Smooth muscle cell (in vitro differentiated cells): ENCODE measurements at regions not wholly inside any gene's neighbourhood (a gene's known extent, or its start where the extent isn't known, plus 50 kb on each side); places are given as distances from the start of the nearest gene placed in this dataset.

Experiments
- DNase-seq: peaks from one replicate; lab custom pipeline; 2025; ENCODE audit not compliant: unreplicated experiment; lab: John Stamatoyannopoulos, UW
- H2AFZ ChIP-seq: fragments of 200-600 bp; sonication (generic); 2 replicates; pipeline ENCODE4 v1.6.0; 2016; ENCODE audit warnings: antibody characterized with exemption, low read depth, mild to moderate bottlenecking
- H3F3A ChIP-seq: fragments of 200-600 bp; sonication (generic); 2 replicates; pipeline ENCODE4 v1.6.0; 2017; ENCODE audit warnings: antibody characterized with exemption, low read depth
- H3K27ac ChIP-seq: fragments of 200-600 bp; sonication (generic); 2 replicates; pipeline ENCODE4 v1.5.1; 2016; ENCODE audit warnings: low read depth, mild to moderate bottlenecking
- H3K27me3 ChIP-seq: fragments of 200-600 bp; sonication (generic); 2 replicates; pipeline ENCODE4 v1.6.1; 2016; ENCODE audit warnings: low read depth, mild to moderate bottlenecking
- H3K36me3 ChIP-seq: fragments of 200-600 bp; sonication (generic); 2 replicates; pipeline ENCODE4 v1.5.1; 2016; ENCODE audit warnings: low read depth
- H3K4me1 ChIP-seq: fragments of 200-600 bp; sonication (generic); 2 replicates; pipeline ENCODE4 v1.5.1; 2016; ENCODE audit warnings: low read depth
- H3K4me2 ChIP-seq: fragments of 200-600 bp; sonication (generic); 2 replicates; pipeline ENCODE4 v1.6.0; 2016; ENCODE audit warnings: mild to moderate bottlenecking
- H3K4me3 ChIP-seq: fragments of 200-600 bp; sonication (generic); 2 replicates; pipeline ENCODE4 v1.5.1; 2016; ENCODE audit warnings: mild to moderate bottlenecking
- H3K79me2 ChIP-seq: fragments of 200-600 bp; sonication (generic); 2 replicates; pipeline ENCODE4 v1.6.0; 2016; ENCODE audit warnings: low read depth, mild to moderate bottlenecking
- H3K9ac ChIP-seq: fragments of 200-600 bp; sonication (generic); 2 replicates; pipeline ENCODE4 v1.6.0; 2016; ENCODE audit warnings: low read depth
- H3K9me3 ChIP-seq: fragments of 200-600 bp; sonication (generic); replicated peaks from 2 replicates; pipeline ENCODE4 v1.5.1; 2016; ENCODE audit warnings: low read depth
- H4K20me1 ChIP-seq: fragments of 200-600 bp; sonication (generic); 2 replicates; pipeline ENCODE4 v1.6.0; 2016; ENCODE audit warnings: low read depth
- WGBS: methylation state at CpG from one replicate; pipeline ENCODE4 v1.1.7; 2016; ENCODE audit warnings: low lambda C conversion rate; 5-methylcytosine and 5-hydroxymethylcytosine counted together
- TF ChIP-seq, protein P1 (sequence below): fragments of 200-600 bp; sonication (generic); IDR thresholded peaks from 2 replicates; pipeline ENCODE4 v1.5.1; 2017; ENCODE audit warnings: borderline replicate concordance, mild to moderate bottlenecking, antibody characterized with exemption; ENCODE audit not compliant: insufficient read depth, poor library complexity, severe bottlenecking

DNA sequence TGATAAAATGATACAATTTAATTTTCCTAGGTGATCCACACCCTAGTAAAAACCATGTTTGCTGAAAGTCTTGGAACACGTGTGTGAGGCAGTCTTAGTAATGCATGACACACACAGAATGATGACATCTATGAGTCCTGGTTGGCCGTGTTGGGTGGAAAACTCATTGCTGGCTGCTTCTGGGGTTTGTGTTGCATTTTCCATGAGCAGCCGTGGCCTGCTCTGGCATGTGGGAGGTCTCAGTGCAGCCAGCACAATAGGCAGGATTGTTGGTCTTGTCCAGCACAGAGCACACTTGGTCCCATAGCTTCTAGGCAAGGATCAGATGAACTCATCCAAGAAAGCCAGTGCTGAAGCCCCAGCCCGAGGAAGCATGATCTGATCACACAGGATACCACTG, 172.8 kb upstream of the UBE3A start:
- WGBS, result 56% methylated on average over 4 of the region's 4 CpGs
- Histone ChIP-seq H3K36me3 (no peaks in the 10 kb centered on the region), H3K4me1 (no peaks in the 10 kb centered on the region), H3K9ac (no peak overlapping the region), H3K27ac (no peak overlapping the region), H3K27me3 (no peaks in the 10 kb centered on the region), H3K4me2 (no peak overlapping the region), H3K79me2 (no peaks in the 10 kb centered on the region), H3K9me3 (no peaks in the 10 kb centered on the region), H3K4me3 (no peak overlapping the region), H4K20me1 (no peaks in the 10 kb centered on the region), H3F3A (no peaks in the 10 kb centered on the region), H2AFZ (no peak overlapping the region)
- no peak for DNase-seq
- TF ChIP-seq, protein P1, sequence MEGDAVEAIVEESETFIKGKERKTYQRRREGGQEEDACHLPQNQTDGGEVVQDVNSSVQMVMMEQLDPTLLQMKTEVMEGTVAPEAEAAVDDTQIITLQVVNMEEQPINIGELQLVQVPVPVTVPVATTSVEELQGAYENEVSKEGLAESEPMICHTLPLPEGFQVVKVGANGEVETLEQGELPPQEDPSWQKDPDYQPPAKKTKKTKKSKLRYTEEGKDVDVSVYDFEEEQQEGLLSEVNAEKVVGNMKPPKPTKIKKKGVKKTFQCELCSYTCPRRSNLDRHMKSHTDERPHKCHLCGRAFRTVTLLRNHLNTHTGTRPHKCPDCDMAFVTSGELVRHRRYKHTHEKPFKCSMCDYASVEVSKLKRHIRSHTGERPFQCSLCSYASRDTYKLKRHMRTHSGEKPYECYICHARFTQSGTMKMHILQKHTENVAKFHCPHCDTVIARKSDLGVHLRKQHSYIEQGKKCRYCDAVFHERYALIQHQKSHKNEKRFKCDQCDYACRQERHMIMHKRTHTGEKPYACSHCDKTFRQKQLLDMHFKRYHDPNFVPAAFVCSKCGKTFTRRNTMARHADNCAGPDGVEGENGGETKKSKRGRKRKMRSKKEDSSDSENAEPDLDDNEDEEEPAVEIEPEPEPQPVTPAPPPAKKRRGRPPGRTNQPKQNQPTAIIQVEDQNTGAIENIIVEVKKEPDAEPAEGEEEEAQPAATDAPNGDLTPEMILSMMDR, result no peak

DNA sequence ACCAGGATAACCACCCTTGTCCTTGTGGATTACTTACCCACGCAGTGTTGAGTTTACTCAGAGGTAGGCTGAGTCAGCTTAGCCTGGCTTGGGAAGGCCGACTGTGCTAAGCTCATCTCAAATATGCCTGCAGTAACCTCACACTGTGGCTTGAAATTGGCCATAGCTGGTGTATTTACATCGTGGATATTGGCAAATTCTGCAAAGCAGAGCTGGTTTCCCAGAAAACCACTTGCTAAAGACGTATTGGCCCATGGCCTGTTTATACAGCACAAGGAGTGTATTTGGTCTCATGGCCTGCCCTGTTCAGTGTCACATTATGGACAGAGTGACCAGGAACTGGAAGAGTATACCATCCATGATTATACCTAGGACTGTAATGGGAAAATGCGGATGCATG, 170.5 kb upstream of the UBE3A start:
- no peaks in the 10 kb centered on the region for H3K4me1 ChIP-seq
- no peaks in the 10 kb centered on the region for H3K36me3 ChIP-seq
- H2AFZ ChIP-seq, result no peak overlapping the region
- no peak overlapping the region for H3K4me2 ChIP-seq
- DNase-seq, result no peak
- H3K79me2 ChIP-seq, result no peaks in the 10 kb centered on the region
- H3F3A ChIP-seq, result no peaks in the 10 kb centered on the region
- 58% methylated on average over 5 of the region's 5 CpGs for WGBS
- no peaks in the 10 kb centered on the region for H3K9me3 ChIP-seq
- no peak overlapping the region for H3K4me3 ChIP-seq
- TF ChIP-seq, protein P1, result no peak
- no peaks in the 10 kb centered on the region for H4K20me1 ChIP-seq
- H3K9ac ChIP-seq, result no peak overlapping the region
- H3K27me3 ChIP-seq, result no peaks in the 10 kb centered on the region
- H3K27ac ChIP-seq, result no peak overlapping the region

DNA sequence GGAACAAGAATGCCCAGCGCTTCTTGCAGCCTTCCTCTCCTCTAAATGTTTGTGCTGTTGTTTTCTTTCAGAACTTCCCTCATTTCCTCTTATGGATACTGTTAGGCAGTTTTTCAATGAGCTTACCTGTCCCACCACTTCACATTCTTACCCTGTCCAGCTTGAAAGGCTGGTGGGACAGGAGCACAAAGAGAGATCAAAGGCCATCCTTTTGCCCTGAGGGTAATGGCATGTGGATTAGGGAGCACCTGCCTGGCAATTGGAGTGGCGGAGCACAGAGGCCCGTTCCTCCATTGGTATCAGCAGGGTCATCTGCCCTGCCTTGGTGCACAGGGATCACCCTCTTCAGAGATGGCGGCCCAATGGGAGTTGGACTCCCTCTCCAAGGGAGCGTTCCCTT, 170.1 kb upstream of the UBE3A start:
- Histone ChIP-seq H2AFZ (no peak overlapping the region), H4K20me1 (no peaks in the 10 kb centered on the region), H3K4me2 (no peak overlapping the region), H3K27me3 (no peaks in the 10 kb centered on the region), H3K9ac (no peak overlapping the region), H3K79me2 (no peaks in the 10 kb centered on the region), H3K4me1 (no peaks in the 10 kb centered on the region), H3F3A (no peaks in the 10 kb centered on the region), H3K9me3 (no peaks in the 10 kb centered on the region), H3K4me3 (no peak overlapping the region), H3K36me3 (no peaks in the 10 kb centered on the region), H3K27ac (no peak overlapping the region)
- no peak for DNase-seq
- TF ChIP-seq, protein P1, result no peak
- WGBS, result 79% methylated on average over 5 of the region's 5 CpGs

DNA sequence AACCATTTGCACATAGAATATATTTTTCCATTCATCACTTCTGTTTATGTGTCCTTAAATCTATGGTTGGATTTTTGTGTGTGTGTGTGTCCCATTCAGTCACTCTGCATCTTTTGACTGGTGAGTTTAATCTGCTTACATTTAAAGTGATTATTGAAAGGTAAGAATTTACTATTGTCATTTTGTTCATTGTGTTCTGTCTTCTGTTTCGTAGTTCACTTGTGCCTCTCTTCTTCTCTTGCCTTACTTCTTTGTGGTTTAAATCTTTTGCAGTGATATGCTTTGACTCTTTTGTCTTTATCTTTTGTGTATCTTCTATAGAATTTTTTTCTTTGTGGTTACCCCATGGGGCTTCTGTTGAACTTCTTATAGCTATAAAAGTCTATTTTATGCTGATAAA, 166.3 kb upstream of the UBE3A start:
- no peak overlapping the region for H3K4me3 ChIP-seq
- H4K20me1 ChIP-seq, result no peaks in the 10 kb centered on the region
- 100% methylated on average over 1 of the region's 1 CpG for WGBS
- H3K27ac ChIP-seq, result no peak overlapping the region
- no peaks in the 10 kb centered on the region for H3K79me2 ChIP-seq
- no peak overlapping the region for H3K9ac ChIP-seq
- H3K36me3 ChIP-seq, result no peaks in the 10 kb centered on the region
- no peaks in the 10 kb centered on the region for H3K4me1 ChIP-seq
- TF ChIP-seq, protein P1, result no peak
- no peaks in the 10 kb centered on the region for H3K27me3 ChIP-seq
- H3K4me2 ChIP-seq, result no peak overlapping the region
- no peaks in the 10 kb centered on the region for H3F3A ChIP-seq
- no peaks in the 10 kb centered on the region for H3K9me3 ChIP-seq
- no peak overlapping the region for H2AFZ ChIP-seq
- no peak for DNase-seq
